Epidermal melanocyte (primary cell): ENCODE measurements at regions not wholly inside any gene's neighbourhood (a gene's known extent, or its start where the extent isn't known, plus 50 kb on each side); places are given as distances from the start of the nearest gene placed in this dataset.
"Not testable (repeated sequence)": the region's sequence is repeated elsewhere in the genome, so short reads cannot be mapped to it uniquely, and the experiment has no call there.

Experiments used
- DNase-seq: peaks from one replicate; pipeline ENCODE4 v3.0.0; 2011; ENCODE audit warnings: low spot score; ENCODE audit not compliant: insufficient read length

DNA sequence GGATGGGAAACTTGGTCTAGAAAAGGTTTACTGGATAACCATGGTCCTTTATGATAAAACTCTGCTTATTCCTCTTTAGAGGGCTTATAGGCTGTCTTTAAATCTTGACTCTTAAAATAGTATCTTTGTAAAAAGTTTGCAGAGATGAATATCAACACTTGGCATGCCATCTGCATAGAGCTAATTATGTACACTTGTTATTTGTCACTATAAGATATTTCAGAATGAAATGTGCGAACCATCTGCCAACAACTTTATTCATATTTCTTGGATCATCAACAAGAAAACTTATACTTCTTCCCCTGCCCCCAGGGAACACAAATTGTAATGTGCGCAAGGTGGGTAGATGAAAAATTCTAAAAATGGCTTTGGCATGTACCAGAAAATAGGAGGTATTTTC, 653.0 kb upstream of the CHAC2 start:
- DNase-seq, result no peak

DNA sequence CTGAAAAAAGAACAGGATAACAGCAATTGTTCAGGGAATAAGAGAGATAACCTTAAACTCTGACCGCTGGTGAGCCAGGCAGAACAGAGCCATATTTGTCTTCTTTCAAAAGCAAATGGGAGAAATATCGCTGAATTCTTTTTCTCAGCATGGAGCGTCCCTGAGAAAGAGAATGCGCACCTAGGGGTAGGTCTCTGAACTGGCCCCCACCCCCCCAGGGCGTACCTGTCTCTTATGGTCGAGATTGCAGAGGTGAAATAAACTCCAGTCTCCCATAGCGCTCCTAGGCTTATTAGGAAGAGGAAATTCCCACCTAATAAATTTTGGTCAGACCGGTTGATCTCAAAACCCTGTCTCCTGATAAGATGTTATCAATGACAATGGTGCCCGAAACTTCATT, 655.2 kb upstream of the CHAC2 start:
- not testable (repeated sequence) for DNase-seq

DNA sequence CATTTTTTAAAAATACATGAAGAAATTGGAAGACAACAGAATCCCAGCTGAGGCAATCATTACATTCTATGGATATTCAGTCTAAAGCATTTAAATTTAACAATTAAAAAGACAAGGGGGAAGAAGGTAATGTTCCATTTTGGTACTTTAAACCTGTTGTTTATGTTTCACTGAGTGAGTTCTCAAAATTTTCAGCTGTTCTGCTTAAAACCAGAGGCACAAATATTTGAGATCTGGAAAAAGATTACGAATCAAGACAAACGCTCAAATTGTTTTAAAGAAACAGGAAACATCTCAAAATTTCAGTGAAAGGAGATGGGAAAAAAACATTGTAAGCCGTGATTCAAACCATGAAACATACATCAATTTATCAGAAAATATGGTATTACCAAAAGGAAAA, 656.2 kb upstream of the CHAC2 start:
- DNase-seq, result no peak

DNA sequence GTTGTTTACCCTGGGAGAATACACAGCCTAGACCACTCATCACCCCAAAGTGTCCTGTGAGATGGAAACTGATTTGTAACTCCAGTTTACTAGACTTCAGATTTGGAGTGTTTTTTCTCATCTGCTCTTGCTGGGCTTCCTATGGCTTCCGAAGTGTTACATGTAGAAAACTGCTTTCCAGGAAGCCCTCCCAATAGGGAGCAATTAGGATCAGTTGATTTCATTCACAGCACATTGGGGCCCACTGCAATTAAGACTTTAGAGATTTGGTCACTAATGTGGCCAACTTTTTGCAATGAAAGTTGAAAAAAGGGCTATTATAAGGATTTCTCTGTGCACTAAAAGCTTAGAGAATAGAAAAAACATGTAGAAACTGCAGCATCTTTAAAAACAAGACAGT, 656.6 kb upstream of the CHAC2 start:
- DNase-seq, result no peak

DNA sequence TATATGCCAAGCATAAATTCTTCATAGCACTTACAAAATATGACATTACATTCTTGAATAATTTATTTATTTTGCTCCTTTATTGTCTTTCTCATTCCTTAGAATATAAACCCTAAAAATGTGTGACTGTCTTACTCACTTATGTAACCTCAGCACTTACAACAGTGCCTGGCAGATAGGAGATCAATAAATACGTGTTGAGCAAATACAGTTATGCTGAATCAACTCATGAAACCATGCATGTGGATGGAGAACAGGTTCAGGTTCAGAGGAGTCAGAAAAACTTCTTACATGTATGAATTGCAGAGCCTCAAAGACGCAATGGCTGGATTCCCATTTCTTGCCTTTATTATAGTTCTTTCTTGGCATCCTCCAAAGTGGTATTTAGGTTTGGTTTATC, 659.4 kb upstream of the CHAC2 start:
- no peak for DNase-seq

DNA sequence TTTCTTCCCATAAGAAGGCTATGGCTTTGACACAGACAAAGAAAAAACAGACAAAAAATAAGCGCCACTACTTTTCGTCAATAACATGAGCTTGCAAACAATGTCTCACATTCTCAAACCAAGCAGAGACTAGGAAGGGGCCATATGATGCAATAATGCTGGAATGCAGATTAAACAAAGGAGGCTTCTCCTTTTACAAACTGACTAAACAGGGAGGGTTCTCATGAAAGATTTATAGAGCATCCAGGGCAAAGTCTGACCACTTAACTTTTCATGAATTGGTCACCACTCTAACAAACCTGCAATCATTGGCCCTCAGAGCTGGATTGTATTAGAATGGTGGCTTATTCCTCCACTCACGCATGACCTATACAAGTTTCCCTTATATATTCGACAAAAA, 663.3 kb upstream of the CHAC2 start:
- DNase-seq, result peak; percentile 15

DNA sequence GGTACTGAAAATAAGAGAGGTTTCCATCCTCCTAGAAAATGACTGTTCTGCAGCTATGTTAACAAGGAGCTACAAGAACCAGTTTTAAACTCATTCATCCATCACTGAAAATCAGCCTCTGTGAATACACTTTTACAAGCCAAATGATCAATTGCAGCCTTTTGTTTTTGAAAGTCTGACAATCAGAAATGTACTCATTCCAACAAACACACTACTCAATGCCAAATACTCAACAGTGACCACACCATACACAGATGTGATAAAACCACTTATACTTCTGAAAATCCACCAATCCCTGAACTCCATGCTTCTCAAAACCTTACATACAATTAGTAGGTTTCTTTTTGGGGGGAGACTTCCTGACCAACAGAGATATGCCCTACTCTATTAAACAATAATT, 663.9 kb upstream of the CHAC2 start:
- DNase-seq, result no peak

DNA sequence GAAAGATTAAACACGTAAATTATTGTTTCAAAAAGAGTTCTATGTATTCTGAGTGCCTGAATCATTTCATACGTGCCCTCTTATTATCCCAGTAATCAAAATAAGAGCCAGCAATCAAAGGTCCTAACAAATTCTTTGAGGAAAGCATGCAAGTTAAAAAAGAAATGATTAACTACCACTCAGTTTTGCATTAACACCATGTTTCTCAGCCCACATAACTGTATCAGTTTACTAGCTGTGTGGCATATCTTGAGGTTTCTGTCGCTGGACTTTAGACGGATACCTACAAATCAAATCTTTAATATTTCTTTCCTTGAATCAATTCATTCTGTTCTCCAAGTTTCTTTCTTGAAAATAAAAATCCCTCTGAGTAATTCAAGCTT, 668.9 kb upstream of the CHAC2 start:
- no peak for DNase-seq

DNA sequence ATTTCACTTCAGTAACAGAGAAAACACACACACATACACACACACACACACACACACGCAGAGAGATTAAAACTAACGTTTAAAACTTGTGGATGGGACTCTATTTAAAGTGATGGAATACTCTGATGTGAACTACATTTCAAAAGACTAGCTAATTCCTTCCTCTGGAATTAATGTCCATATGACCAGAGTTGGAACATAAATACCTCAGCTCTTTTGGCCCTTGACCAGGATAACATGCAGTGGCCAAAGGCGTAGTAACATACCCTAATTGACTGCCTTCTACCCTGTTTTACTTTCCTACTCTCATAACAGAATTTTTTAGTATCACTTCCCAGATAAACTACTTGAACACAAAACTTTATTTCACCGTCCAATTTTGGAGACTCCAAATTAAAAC, 671.3 kb upstream of the CHAC2 start:
- no peak for DNase-seq

DNA sequence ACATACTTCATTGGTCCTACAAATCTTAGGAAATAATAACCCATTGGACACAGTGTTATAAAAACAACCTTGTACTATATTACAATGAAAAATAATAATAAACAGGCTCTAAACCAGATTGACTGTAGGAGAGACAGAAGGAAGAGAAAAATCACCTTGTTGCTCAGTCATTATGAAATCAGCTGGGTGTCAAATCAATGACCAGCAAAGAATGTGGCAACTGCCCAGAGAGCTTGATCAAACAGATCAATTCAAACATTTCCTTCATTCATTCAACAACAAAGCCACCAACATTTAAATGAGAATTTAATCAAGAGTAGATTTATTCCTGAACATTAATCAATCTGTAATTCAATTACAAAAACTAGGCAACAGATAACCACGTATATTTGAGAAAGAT, 671.9 kb upstream of the CHAC2 start:
- DNase-seq, result no peak

DNA sequence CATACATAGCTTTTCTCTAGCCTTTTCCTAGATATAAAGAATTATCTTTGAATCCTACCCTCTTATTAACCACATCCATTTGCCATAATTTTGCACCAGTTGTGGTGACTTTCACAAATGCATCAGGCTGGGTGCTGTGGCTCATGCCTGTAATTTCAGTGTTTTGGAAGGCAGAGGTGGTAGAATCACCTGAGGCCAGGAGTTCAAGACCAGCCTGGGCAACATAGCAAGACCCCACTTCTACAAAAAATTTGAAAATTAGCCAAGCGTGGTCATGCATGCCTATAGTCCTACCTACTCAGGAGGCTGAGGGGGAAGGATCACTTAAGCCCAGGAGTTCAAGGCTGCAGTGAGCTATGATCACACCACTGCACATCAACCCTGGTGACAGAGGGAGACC, 672.4 kb upstream of the CHAC2 start:
- no peak for DNase-seq

DNA sequence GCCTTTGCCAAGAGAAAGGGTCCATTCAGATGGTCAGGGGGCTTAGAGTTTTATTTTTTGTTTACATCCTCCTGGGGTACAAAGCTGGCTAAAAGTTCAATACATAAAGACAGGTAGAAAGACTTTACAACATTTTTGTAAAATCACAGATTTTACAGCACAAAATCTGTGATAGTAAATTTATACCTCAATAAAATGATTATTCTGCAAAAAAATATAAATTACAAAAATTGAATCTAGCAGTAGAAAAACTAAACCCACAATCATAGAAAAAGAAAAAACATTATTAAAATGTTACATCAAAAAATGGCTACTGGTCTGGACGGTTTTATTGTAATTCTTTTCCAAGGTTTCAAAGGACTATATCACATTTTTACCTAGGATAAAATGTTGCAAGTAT, 674.2 kb upstream of the CHAC2 start:
- DNase-seq, result no peak

DNA sequence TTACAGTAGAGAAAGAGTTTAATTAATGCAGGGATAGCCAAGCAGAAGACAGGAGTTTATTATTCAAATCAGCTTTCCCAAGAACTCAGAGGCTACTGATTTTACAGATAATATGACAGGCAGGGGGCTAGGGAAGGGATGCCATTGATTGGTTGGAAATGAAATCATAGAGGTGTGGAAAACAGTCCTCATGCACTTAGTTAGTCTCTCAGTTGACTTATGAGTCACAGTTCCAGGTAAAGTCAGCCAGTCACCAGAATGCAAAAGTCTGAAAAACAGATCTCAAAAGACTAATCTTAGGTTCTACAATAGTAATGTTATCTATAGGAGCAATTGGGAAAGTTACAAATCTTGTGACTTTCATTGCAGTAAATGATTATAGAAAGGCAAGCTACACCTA, 676.4 kb upstream of the CHAC2 start:
- DNase-seq, result no peak

DNA sequence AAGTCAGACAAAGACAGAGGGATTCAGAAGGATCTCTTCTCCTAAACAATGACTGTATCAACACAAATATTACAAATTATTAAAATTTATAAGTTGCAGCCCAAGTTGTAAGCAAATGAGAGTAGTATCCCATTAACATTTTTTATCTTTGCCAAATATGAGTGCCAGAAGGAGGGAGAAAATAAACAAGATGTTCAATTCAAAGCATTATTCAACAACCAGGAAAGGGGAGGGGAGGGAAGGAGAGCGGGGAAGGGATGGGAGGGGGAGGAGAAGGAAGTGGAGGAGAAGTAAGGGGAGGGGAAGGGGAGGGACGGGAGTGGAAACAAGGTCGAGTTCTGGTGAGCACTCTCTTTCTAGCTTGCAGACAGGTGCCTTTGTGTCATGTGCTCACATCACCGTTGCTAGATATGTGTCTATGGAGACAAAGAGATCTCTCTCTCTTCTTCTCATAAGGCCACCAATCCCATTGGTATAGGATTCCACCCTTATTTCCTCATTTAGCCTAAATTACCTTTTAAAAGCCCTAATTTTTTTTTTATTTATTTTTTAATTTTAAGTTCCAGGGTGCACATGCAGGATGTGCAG, 679.6 kb upstream of the CHAC2 start:
- no peak for DNase-seq

DNA sequence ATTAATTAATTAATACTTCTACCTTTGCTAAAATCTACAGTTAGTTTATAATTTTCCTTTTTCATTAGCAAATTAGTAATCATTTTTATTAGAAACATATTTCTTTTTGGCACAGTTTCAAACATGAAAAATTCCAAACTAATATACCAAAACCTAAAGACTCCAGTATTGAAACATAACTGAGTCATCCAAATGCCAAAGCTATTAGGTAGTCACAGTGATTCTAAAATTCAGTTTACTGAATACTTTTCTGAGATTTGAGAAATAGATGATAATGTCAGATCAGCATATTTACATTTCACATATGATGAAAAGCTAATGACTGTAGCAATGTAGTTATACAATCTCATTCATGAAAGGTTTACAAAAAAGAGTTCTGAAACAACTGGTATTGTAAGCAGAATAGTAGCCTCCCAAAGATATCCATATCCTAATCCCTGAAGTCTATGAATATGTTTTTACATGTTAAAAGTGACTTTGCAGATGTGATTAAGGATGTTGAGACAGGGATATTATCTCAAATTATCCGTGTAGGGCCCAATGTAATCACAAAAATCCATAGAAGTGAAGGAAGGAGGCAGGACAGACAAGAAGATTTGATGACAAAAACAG, 680.2 kb upstream of the CHAC2 start:
- no peak for DNase-seq

DNA sequence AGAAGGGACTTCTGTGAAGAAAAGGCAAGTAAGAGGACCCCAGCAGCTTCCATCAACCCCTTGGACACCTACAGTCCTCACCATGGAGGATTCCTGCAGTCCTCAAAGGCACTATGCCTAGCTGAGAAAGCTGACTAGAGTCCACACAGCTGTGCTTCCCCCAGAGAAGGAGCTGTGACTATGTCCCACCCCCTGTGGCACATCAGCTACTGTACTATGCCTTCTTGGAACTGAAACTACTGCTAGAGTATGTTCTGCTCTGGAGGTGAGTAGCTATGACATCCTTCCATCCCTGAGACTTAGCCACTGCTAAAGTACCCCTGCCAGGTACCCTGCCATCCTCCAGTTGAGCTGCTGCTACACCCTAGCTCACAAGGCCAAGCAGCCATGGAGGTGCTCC, 690.2 kb upstream of the CHAC2 start:
- DNase-seq, result no peak

DNA sequence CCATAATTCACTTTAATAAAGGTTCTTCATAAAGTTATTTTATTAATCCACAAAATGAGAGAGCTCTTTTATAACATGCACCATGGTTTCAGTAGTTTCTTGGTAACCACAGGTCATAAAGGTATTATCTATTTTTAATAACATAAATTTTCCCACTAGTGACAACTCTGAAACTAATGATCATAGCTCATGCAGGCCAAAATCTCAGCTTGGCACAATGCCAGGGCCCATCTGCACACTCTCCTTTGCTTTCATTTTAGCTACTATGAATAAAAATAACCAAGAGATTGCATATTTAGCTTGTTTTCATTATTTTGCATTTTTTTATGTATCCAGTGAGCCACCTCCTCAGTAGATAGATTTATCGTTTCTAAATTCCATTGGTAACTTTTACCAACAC, 691.8 kb upstream of the CHAC2 start:
- no peak for DNase-seq

DNA sequence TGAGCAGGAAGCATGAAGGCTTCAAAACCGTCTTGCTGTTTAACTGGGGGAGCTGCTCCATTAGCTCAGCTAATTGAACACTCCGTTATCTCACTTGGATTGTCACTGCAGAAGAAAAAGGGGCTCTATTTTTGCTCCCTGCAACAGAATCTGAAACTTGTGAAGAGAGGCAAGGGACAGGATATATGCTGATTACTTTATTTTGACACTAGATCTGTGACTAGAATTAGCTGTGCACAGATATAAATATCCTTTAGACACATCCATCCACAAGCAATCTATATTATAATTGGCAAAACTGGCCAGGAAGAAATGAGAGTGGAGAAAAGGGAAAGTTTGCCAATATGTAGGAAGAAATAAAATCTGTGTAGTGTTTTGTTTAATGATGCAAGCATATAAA, 700.1 kb upstream of the CHAC2 start:
- DNase-seq, result no peak

DNA sequence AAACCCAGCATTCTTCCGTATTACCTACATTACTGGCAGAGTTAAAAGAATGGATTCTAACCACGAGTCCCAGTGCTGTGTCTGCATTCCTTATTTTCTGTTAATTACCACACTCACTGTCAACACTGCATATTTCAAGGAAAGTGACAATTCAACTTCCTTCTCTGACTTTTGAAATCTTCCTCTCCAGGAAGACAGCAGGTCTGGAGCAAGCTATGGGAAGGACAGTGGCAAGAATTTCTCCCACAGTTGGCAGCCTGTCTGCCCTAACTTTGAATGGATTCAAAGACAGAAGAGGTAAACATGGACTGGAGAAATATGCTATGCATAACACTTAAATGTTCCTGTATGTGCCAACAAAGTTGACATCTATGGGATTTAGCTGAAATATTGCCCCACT, 700.5 kb upstream of the CHAC2 start:
- no peak for DNase-seq

DNA sequence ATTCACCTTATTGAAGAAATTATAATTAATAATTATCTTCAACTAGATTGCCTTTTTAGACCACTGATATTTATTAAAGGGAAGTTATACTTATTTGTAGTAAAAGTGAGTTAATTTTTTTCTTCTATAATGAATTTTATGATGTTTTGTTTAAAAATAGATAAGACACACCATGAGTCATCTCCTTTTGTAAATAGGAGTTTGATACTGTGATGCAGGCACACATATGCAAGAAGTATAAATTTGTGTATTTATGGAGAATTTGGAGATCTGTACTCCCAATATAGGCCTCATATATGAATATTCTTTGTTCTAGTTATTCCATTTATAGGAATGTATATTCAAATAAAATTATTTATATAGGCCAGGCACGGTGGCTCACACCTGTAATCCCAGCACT, 703.5 kb upstream of the CHAC2 start:
- no peak for DNase-seq

DNA sequence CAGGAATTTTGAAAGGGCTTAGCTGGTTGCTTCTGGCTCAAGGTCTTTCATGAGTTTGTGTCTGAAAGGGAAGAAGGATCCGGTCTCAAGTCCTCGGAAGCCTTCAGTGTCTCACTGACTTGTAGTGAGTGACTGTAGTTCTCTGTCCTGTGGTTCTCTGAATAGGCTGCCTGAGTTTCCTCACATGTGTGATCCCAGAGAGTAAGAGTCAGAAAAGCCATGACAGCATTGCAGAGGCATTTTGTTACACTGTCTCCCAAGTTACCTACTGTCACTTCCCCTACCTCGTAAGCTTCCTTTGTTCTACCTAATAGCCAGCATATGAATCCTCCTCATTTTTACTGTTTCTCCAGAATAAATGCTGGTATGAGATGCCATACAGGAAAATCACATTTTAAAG, 709.1 kb upstream of the CHAC2 start:
- no peak for DNase-seq

DNA sequence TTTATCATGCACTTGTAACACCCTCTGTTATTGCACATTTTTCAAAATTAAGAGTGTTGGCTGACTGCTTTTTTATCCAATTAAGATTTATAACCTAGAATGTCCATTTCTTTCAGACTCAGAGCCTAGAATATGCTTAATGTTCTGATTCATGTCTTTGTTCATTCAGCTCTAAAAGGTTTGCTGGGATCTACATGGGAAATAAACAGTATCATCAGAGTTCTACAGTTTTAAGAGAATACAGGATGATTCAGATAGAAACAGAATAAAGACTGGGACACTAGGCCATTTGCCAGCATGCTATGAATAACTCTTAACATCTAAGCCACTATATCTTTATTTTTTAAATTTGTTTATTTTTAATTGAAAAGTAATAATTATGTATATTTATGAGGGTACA, 713.7 kb upstream of the CHAC2 start:
- no peak for DNase-seq

DNA sequence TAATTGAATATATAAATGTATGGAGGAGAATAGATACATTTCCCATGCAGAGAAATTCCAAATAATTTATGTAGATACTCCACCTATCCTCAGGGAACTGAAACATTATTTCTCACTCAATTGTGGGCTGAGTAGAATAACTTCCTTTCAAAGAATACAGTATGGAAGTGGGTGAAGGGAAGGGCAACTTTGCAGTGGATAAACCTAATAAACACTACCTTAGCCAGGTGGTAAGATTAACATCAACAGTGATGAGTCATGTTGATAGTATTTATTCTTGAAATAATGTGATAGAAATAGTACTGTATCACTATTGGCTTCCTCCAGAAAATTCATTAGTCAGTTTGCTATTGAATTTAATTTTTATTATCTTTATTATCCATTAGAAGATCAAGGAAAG, 716.4 kb upstream of the CHAC2 start:
- no peak for DNase-seq
